Vagina (tissue), 2 donors: ENCODE measurements at regions not wholly inside any gene's neighbourhood (a gene's known extent, or its start where the extent isn't known, plus 50 kb on each side); places are given as distances from the start of the nearest gene placed in this dataset.

ENCODE experiments used
- CTCF ChIP-seq, 3 experiments: fragments of 450-650 bp in 2 of 3; fragments of 200-600 bp in 1 of 3; sonication (generic) in 1 of 3; IDR thresholded peaks; one replicate each; pipeline ENCODE4 v1.5.1; 2017 to 2019; ENCODE audit warnings: antibody characterized with exemption in 3 of 3, mild to moderate bottlenecking in 2 of 3, moderate library complexity in 2 of 3
- POLR2A ChIP-seq, 2 donors: fragments of 450-650 bp; IDR thresholded peaks; one replicate each; pipeline ENCODE4 v1.6.1; 2017; ENCODE audit warnings: antibody characterized with exemption in 2 of 2, mild to moderate bottlenecking in 2 of 2, moderate library complexity in 2 of 2
- POLR2AphosphoS5 ChIP-seq, 2 donors: sonication (generic); formaldehyde crosslinking; IDR thresholded peaks; one replicate each; pipeline ENCODE4 v1.9.0; 2017; ENCODE audit warnings: antibody characterized with exemption in 2 of 2, mild to moderate bottlenecking in 2 of 2, low read depth in 1 of 2; ENCODE audit not compliant: insufficient read depth in 1 of 2

- TF ChIP-seq CTCF (IDR thresholded peaks at IDR 0.05) = no peak
- TF ChIP-seq POLR2AphosphoS5 (IDR thresholded peaks at IDR 0.05; ENCODE audit: insufficient read depth in 1 of 2, low read depth in 1 of 2) = no peak
- no peak for TF ChIP-seq POLR2A (IDR thresholded peaks at IDR 0.05)
These were observed 459.7 kb upstream of the PTCHD4 start for GRCh38 chr6:48570656-48571055.
